ENCODE measurements at regions not wholly inside any gene's neighbourhood (a gene's known extent, or its start where the extent isn't known, plus 50 kb on each side); places are given as distances from the start of the nearest gene placed in this dataset.
A peak's percentile ranks its signal among the peaks of the same experiment; 100 is the strongest.

DNA sequence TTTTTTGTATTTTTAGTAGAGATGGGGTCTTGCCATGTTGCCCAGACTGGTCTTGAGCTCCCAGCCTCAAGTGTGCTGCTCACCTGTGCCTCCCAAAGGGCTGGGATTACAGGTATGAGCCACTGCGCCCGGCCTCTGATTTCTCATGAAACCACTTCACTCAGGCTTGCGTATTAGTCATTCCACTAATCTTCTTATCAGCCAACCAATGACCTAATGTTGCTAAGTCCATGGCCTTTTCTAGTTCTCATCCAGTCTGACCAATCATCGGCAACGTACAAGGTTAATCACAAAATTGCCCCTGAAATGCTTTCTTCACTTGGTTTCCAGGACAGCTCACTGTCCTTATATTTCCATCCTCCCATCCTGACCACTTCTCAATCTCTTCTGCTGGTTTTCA, 605.3 kb upstream of the SLC10A2 start:
- DNase-seq = no peak
- intact Hi-C loops (cut with DNase I) = no loop called here
- WGBS, 4 donors = 45 to 69% (median 53%) methylated on average over 5 of the region's 5 CpGs

DNA sequence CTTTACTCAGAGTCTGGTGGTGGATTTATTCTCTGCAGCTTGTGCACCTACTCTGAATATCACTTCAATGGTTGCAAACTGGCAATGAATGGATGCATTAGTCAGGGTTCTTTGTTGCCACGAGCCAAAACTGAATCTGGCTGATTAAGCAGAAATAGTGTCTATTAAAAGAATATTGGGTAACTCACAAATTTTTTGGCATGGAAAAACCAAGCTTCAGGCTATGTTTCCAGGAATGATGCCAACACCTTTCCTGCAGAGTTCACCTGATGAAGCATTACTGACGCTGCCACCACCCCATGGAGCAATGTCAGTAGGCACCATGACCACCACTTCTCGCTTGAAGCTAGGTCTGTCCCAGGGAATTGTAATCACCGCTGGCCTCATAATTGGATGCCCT, 597.8 kb upstream of the SLC10A2 start:
- no peak overlapping the region for H3K27ac ChIP-seq
- H3K27me3 ChIP-seq = no peaks in the 10 kb centered on the region
- no peaks in the 10 kb centered on the region for H3K4me1 ChIP-seq (replicated peaks in 1 of 2)
- no peaks in the 10 kb centered on the region for H3K9me3 ChIP-seq (replicated peaks in 1 of 3)
- DNase-seq = peak in 4 of 7 donors; percentile 10 to 21 (median 16)
- H3K4me3 ChIP-seq = no peak overlapping the region
- TF ChIP-seq, protein P1, sequence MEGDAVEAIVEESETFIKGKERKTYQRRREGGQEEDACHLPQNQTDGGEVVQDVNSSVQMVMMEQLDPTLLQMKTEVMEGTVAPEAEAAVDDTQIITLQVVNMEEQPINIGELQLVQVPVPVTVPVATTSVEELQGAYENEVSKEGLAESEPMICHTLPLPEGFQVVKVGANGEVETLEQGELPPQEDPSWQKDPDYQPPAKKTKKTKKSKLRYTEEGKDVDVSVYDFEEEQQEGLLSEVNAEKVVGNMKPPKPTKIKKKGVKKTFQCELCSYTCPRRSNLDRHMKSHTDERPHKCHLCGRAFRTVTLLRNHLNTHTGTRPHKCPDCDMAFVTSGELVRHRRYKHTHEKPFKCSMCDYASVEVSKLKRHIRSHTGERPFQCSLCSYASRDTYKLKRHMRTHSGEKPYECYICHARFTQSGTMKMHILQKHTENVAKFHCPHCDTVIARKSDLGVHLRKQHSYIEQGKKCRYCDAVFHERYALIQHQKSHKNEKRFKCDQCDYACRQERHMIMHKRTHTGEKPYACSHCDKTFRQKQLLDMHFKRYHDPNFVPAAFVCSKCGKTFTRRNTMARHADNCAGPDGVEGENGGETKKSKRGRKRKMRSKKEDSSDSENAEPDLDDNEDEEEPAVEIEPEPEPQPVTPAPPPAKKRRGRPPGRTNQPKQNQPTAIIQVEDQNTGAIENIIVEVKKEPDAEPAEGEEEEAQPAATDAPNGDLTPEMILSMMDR (IDR thresholded peaks at IDR 0.05) = no peak
- TF ChIP-seq POLR2A (IDR thresholded peaks at IDR 0.05) = no peak
- intact Hi-C loops (cut with DNase I) = no loop called here
- no peaks in the 10 kb centered on the region for H3K36me3 ChIP-seq (replicated peaks in 1 of 2)
- WGBS, 4 donors = 43 to 70% (median 66%) methylated on average over 4 of the region's 4 CpGs

More for the DNA sequence above, 605.3 kb upstream of the SLC10A2 start:
- H3K36me3 ChIP-seq (replicated peaks in 1 of 2) = no peaks in the 10 kb centered on the region
- H3K4me3 ChIP-seq = no peak overlapping the region
- H3K27me3 ChIP-seq = no peaks in the 10 kb centered on the region
- TF ChIP-seq, protein P1 (IDR thresholded peaks at IDR 0.05) = no peak
- TF ChIP-seq POLR2A (IDR thresholded peaks at IDR 0.05) = no peak
- no peaks in the 10 kb centered on the region for H3K9me3 ChIP-seq (replicated peaks in 1 of 3)
- no peaks in the 10 kb centered on the region for H3K4me1 ChIP-seq (replicated peaks in 1 of 2)
- no peak overlapping the region for H3K27ac ChIP-seq

DNA sequence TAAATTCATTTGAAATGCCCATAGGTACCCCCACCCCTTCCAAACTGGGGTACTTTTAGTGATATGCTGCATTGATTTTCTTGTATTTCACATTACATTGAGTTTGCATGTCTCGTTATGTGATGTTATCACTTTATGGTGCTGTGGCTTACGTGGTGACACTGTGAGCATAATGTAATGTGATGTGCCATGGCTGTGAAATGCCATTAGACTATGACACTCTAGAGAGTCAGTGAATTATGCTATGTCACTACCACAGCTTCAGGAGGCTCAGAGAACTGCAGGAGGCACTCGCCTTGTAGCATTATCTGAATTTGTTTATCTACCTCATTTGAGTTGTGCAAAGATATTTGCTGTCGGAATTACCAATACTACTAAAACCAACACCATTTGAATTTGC, 590.1 kb upstream of the SLC10A2 start:
- no peaks in the 10 kb centered on the region for H3K9me3 ChIP-seq (replicated peaks in 1 of 3)
- 69 to 71% (median 70%) methylated on average over 4 of the region's 4 CpGs for WGBS, 4 donors
- no peak overlapping the region for H3K27ac ChIP-seq
- no peaks in the 10 kb centered on the region for H3K36me3 ChIP-seq (replicated peaks in 1 of 2)
- intact Hi-C loops (cut with DNase I) = no loop called here
- peak overlapping the region in 1 of 4 donors; percentile 26 for H3K4me3 ChIP-seq
- H3K4me1 ChIP-seq (replicated peaks in 1 of 2) = no peaks in the 10 kb centered on the region
- TF ChIP-seq, protein P1 (IDR thresholded peaks at IDR 0.05) = no peak
- TF ChIP-seq POLR2A (IDR thresholded peaks at IDR 0.05) = no peak
- no peak for DNase-seq
- no peaks in the 10 kb centered on the region for H3K27me3 ChIP-seq

DNA sequence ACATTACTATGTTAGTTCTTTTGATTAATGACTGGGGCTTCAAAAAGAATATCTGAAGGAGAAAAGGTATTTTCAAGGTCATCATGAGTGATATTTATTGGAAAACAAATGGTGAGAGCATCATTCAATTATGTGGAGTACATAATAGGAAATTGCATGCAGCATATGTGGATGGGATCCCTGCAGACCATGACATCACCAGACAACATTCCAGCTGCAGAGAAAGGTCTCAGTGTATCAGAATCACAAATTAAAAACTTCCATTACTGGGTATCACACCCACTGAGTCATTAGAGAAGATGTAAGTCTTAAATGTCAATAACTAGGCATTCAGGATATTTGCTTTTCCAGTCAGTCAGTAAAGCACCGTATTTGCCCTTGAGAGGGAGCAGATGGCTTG, 574.4 kb upstream of the SLC10A2 start:
- DNase-seq = no peak
- Histone ChIP-seq H3K4me1 (replicated peaks in 1 of 2) (peaks cover 0 to 6% of the 10 kb centered on the region in 2 donors), H3K27me3 (no peaks in the 10 kb centered on the region), H3K9me3 (replicated peaks in 1 of 3) (no peaks in the 10 kb centered on the region), H3K36me3 (replicated peaks in 1 of 2) (no peaks in the 10 kb centered on the region), H3K27ac (no peak overlapping the region), H3K4me3 (no peak overlapping the region)
- intact Hi-C loops (cut with DNase I) = no loop called here
- 28 to 32% (median 30%) methylated on average over 1 of the region's 1 CpG for WGBS, 4 donors
- TF ChIP-seq, protein P1 (IDR thresholded peaks at IDR 0.05) = no peak
